ENCODE measurements at regions not wholly inside any gene's neighbourhood (a gene's known extent, or its start where the extent isn't known, plus 50 kb on each side); places are given as distances from the start of the nearest gene placed in this dataset.

GRCh38 chr1:90192408-90192807 lies 197.5 kb downstream of the ZNF326 start:
- intact Hi-C loops (cut with DNase I): no loop called here
- DNase-seq: no peak

- intact Hi-C loops (cut with DNase I): no loop called here
- no peak for DNase-seq
These were observed 195.6 kb downstream of the ZNF326 start for GRCh38 chr1:90190523-90190922.

DNA sequence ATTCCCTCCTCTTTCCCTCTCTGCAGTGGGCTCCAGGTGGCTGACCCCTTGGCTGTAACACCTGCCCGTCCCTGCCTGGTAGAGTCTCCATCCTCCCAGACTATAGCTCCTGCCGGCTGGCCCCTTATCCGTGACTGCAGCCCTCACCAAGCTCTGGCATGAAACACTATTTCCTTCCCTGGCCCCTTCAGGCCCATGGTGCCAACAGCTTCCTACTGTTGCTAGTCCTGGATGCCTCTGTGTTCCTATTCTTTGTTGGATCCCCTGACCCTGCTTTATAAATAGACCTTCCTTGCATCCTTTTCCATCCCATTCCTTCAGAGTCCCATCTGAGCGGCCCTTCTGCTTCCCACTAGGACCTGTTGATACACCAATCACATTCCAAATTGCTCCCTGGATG lies 195.0 kb downstream of the ZNF326 start:
- intact Hi-C loops (cut with DNase I): no loop called here
- DNase-seq: no peak

GRCh38 chr1:90187323-90187585 lies 192.3 kb downstream of the ZNF326 start:
- intact Hi-C loops (cut with DNase I): no loop called here

GRCh38 chr1:90186506-90187322 lies 191.8 kb downstream of the ZNF326 start:
- intact Hi-C loops (cut with DNase I): no loop called here
- peak in 3 of 42 donors; percentile 5 to 26 (median 13) for DNase-seq

More at GRCh38 chr1:90187323-90187585, 192.3 kb downstream of the ZNF326 start:
- no peak for DNase-seq

DNA sequence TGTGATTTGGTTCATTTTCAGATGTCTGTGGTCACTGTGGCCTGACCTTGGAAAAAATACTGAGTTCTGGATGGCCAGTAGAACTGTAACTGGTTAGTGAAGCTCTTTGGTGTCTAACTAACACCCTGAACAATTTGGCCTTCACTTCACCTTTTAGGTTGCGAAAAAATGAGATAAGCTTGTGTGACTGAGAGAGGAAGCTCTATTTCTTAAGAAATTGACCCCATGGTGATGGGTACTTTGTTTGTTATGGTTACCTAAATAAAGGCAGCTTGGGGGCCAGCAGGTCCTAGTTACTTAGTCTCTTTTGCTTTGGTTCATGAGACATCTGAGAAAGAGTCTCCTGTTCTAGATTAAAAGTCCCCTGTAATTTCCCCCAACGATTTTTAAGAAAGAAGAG lies 181.6 kb downstream of the ZNF326 start:
- no peak for DNase-seq
- intact Hi-C loops (cut with DNase I): no loop called here

DNA sequence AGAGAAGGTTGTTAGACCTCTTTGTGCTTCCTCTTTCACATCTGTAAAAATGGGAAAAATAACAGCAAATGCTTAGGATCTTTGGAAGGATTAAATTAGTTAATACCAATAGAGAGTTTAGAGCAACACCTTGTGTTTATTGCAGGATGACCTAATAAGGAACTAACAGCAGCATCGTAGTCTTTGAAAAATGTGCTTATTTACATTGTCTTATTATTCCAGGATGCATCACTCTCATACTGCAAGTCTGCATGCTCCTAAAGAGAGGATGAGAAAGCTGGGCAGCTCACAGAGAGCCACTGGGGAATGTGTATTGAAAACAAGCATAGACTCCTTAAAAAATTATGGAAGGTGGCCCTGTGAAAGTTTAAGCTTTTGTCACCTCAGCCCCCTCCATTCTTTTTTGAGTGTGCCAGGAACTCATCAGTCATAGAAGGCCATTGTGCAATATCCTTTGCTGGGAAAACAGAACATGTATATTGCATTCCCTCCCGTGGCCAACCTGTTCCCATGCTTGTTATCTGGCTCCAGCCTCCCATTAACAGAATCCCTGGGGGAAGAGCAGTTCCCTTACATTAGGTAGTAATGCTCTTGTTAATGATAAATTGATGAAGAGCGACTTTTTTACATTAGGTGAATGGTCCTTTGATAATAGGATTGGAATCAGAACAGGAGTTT lies 180.7 kb downstream of the ZNF326 start:
- intact Hi-C loops (cut with DNase I): no loop called here
- no peak for DNase-seq

- intact Hi-C loops (cut with DNase I): no loop called here
- no peak for DNase-seq
These were observed 179.3 kb downstream of the ZNF326 start for GRCh38 chr1:90174246-90174645.

- intact Hi-C loops (cut with DNase I): no loop called here
- no peak for DNase-seq
These were observed 167.3 kb downstream of the ZNF326 start for GRCh38 chr1:90162216-90162615.

DNA sequence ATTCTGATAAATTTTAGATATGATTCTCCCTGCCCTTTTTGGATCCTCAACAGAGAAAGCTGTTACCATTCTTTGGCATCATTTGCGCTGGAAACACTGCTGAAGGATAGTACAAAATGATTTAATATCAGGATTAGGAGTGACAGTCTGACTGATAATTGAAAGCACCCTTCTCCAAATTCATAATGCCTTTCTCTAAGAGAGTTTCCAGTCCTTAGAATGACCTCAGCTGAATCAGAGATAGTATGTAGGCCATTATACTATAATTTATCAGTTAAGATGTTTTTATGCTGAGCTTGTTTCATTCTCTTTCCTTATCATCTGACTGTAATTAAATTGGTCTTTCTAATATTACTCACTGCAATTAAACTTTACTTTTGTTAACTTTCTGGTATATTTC lies 166.7 kb downstream of the ZNF326 start:
- intact Hi-C loops (cut with DNase I): no loop called here
- no peak for DNase-seq

GRCh38 chr1:90155721-90156487 lies 161.0 kb downstream of the ZNF326 start:
- no peak for DNase-seq
- intact Hi-C loops (cut with DNase I): no loop called here

DNA sequence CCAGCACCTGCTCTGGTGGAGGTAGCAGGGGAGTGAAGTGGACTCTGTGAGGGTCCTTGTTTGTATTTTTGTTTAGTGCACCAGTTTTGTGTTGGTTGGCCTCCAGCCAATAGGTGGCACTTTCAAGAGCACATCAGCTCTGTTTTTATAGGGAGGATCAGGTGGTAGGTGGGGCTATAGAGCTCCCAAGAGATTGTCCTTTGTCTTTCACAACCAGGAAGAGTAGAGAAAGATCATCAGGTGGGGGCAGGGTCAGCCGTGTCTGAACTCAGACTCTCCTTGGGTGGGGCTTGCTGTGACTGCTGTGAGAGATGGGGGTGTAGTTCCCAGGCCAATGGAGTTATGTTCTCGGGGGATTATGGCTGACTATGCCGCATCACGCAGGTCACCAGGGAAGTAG lies 159.8 kb downstream of the ZNF326 start:
- intact Hi-C loops (cut with DNase I): no loop called here
- no peak for DNase-seq

- intact Hi-C loops (cut with DNase I): no loop called here
- no peak for DNase-seq
These were observed 154.2 kb downstream of the ZNF326 start for GRCh38 chr1:90149101-90149500.

- no peak for DNase-seq
- intact Hi-C loops (cut with DNase I): no loop called here
These were observed 152.2 kb downstream of the ZNF326 start for GRCh38 chr1:90147093-90147492.

GRCh38 chr1:90144820-90145219 lies 149.9 kb downstream of the ZNF326 start:
- DNase-seq: no peak
- intact Hi-C loops (cut with DNase I): no loop called here

DNA sequence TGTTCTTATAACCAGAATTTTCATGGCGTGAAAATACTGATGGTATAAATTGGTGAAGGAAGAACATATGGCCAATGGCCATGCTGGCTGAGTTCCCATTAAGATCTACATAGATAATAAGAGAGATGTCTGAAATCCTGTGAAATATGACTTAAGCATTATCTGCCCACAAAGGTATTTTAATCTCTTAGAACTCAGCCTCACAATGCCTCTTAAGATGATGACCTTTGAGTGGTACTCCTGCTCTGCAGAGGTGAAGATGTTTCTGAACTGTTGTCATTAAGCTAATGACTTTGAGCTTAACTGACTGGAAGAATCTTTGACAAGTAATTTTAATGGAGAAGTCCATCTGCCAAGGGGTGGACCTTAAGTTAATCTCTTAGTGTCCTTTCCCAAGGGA lies 148.7 kb downstream of the ZNF326 start:
- no peak for DNase-seq
- intact Hi-C loops (cut with DNase I): no loop called here

GRCh38 chr1:90142697-90143096 lies 147.8 kb downstream of the ZNF326 start:
- no peak for DNase-seq
- intact Hi-C loops (cut with DNase I): no loop called here

DNA sequence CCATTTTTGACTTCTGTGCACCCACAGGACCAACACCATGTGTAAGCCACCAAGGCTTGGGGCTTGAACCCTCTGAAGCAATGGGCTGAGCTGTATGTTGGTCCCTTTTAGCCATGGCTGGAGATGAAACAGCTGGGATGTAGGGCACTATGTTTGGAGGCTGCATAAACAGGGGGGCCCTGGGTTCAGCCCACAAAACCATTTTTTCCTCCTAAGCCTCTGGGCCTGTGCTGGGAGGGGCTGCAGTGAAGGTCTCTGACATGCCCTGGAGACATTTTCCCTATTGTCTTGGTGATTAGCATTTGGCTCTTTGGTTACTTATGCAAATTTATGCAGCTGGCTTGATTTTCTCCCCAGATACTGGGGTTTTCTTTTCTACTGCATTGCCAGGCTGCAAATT lies 144.9 kb downstream of the ZNF326 start:
- DNase-seq: no peak
- intact Hi-C loops (cut with DNase I): no loop called here

DNA sequence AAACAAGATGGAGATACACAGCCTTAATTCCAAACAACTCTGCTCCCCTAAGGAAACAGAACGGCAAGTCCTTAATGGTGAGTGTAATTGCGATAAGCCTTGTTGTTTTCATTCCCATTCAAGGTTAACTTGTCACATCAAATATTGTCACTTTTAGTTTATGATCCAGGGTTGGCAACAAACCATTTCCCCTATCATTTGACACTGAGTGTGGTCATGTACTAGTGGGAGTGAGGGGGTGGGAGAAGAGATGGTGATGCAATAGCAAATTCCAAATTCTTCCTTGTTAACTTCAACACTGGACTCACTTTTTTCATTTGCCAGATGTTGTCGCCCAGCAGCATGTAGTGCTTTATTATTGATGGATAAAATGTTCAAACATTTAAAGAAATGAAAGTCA lies 140.4 kb downstream of the ZNF326 start:
- DNase-seq: no peak
- intact Hi-C loops (cut with DNase I): no loop called here

GRCh38 chr1:90134175-90134955 lies 139.5 kb downstream of the ZNF326 start:
- intact Hi-C loops (cut with DNase I): no loop called here
- no peak for DNase-seq

Measured in head of caudate nucleus (tissue), 42 donors.